ENCODE measurements at regions not wholly inside any gene's neighbourhood (a gene's known extent, or its start where the extent isn't known, plus 50 kb on each side); places are given as distances from the start of the nearest gene placed in this dataset.

DNA sequence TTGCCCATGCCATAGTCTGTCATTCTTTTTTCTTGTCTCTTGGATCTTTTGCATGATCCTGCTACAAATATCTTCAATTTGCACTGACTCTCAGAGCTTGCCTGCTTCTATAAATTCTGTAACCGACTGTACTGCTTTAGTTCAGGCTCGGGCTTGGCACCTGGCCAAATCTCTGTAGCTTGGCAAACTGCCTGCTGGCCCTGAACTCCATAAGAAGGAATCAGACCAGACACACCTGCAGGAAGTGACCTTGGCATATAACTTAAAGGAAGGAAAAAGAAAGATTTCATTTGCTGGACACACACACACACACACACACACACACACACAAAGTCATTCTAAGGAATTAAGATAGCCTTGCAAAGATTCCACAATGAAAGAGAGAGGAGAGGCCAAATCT lies 291.2 kb upstream of the DDX18 start:
- H3K9me3 Mint-ChIP-seq (ENCODE audit: low read depth): no peaks in the 10 kb centered on the region
- ATAC-seq: no peak
- no peak overlapping the region for H3K4me3 Mint-ChIP-seq
- intact Hi-C loops (cut with DNase I, micrococcal nuclease): no loop called here
- no peaks in the 10 kb centered on the region for H3K4me1 Mint-ChIP-seq
- ChIA-PET CTCF (no interaction called here), POLR2A (no interaction called here)
- no peak for DNase-seq
- no peaks in the 10 kb centered on the region for H3K27me3 Mint-ChIP-seq
- H3K27ac Mint-ChIP-seq: no peak overlapping the region
- H3K36me3 Mint-ChIP-seq (ENCODE audit: low read depth): no peaks in the 10 kb centered on the region

DNA sequence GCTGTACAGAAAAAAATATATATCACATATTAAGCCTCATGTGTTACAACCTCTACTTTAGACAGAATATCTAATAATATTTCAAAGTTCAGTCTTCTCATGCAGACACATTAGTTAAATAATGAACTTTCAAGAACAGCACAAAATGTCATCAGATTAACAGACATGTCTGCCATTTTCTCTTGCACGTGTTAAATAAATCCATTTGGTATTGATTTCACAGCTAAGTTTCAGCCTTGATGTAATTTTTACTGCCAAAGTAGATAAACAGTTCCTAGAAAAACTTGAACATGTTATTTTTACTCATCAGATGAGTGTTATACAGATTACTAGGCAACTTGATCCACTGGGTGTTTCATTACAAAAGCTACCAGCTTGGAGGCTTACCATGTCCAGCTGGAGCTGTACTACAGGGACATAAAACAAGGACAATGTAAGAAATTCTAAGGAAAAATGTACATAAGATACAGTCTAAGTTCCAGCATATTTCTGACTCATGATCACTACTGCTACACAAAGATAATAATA lies 290.7 kb upstream of the DDX18 start:
- H3K4me1 Mint-ChIP-seq: no peaks in the 10 kb centered on the region
- ATAC-seq (no peak), DNase-seq (no peak)
- no peaks in the 10 kb centered on the region for H3K9me3 Mint-ChIP-seq (ENCODE audit: low read depth)
- intact Hi-C loops (cut with DNase I, micrococcal nuclease): no loop called here
- H3K4me3 Mint-ChIP-seq: no peak overlapping the region
- CTCF ChIA-PET: no interaction called here
- no peaks in the 10 kb centered on the region for H3K36me3 Mint-ChIP-seq (ENCODE audit: low read depth)
- no peaks in the 10 kb centered on the region for H3K27me3 Mint-ChIP-seq
- no peak overlapping the region for H3K27ac Mint-ChIP-seq
- POLR2A ChIA-PET: no interaction called here

DNA sequence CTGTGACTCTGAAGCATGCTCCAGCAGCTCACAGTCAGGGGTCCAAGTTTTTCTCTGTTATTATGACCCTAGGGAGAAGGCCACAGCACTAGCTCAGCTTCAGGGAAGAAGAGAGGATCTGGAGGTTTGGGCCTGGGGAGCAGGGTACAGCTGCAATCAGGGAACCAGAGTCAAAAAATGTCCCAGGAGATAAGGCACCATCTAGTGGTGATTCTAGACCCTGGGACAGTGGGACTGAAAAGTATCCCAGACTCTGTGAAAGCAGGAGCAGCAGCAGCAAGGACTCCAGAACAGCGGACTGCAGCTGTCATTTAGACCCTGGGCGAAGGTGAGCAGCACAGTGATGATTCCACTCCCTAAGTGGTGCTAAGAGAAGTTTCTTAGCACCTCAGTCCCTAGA lies 278.4 kb upstream of the DDX18 start:
- ChIA-PET POLR2A (no interaction called here), CTCF (interaction anchor here (0.5 to 0.6 kb wide), 2 partner anchors 1427 to 1531 kb away, joined by 3 to 4 read pairs; no protein-coding TSS in a partner anchor)
- Mint-ChIP-seq H3K4me3 (no peak overlapping the region), H3K27me3 (no peaks in the 10 kb centered on the region), H3K27ac (no peak overlapping the region), H3K9me3 (ENCODE audit: low read depth) (peaks cover 9% of the 10 kb centered on the region), H3K36me3 (ENCODE audit: low read depth) (no peaks in the 10 kb centered on the region), H3K4me1 (no peaks in the 10 kb centered on the region)
- no peak for DNase-seq
- ATAC-seq: no peak
- intact Hi-C loops (cut with DNase I, micrococcal nuclease): no loop called here

DNA sequence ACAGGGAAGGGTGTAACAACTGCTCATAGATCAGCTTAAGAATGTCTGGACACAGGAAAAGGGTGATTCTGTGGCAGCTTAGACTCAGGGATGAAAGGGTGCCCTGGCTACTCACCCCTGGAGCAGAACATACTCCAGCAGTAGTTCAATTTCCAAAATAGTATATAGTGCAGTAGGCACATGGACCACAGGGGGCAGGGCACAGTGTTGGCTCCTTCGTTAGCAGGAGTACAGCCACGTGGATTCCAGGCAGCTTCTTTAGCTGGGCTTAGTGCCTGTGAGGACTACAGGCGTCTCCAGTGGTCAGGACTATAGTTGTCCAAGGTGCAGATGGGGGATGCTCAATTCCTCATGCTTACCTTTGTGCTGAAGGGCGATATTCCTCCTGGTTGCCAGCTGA lies 277.5 kb upstream of the DDX18 start:
- ChIA-PET POLR2A (no interaction called here), CTCF (no interaction called here)
- H3K36me3 Mint-ChIP-seq (ENCODE audit: low read depth): no peaks in the 10 kb centered on the region
- DNase-seq (no peak), ATAC-seq (no peak)
- H3K27me3 Mint-ChIP-seq: no peaks in the 10 kb centered on the region
- no peak overlapping the region for H3K4me3 Mint-ChIP-seq
- no peak overlapping the region for H3K27ac Mint-ChIP-seq
- H3K9me3 Mint-ChIP-seq (ENCODE audit: low read depth): peaks cover 9% of the 10 kb centered on the region
- intact Hi-C loops (cut with DNase I, micrococcal nuclease): no loop called here
- H3K4me1 Mint-ChIP-seq: no peaks in the 10 kb centered on the region

DNA sequence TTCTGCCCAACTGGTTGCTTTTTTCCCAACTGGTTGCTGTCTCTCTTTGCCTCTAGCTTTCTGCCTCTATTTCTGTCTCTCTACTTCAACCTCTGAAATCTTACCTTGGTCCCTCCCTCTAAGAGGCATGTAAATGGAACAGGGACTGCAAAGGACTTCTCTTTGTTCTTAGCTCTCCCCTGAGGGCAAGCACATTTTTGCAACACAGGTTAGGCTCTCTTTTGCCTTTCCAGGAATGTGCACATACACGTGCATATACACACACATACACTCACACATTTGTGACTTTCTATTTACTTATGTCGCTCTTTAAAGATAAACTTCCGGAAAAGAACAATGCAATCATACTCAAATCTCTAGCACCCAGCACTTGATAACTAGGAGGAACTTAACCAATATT lies 262.6 kb upstream of the DDX18 start:
- CTCF ChIA-PET: no interaction called here
- H3K36me3 Mint-ChIP-seq (ENCODE audit: low read depth): no peaks in the 10 kb centered on the region
- peaks cover 2% of the 10 kb centered on the region for H3K27me3 Mint-ChIP-seq
- H3K4me3 Mint-ChIP-seq: no peak overlapping the region
- H3K27ac Mint-ChIP-seq: no peak overlapping the region
- POLR2A ChIA-PET: no interaction called here
- ATAC-seq: no peak
- no peaks in the 10 kb centered on the region for H3K4me1 Mint-ChIP-seq
- intact Hi-C loops (cut with DNase I, micrococcal nuclease): no loop called here
- DNase-seq: no peak
- H3K9me3 Mint-ChIP-seq (ENCODE audit: low read depth): peaks cover 9% of the 10 kb centered on the region

DNA sequence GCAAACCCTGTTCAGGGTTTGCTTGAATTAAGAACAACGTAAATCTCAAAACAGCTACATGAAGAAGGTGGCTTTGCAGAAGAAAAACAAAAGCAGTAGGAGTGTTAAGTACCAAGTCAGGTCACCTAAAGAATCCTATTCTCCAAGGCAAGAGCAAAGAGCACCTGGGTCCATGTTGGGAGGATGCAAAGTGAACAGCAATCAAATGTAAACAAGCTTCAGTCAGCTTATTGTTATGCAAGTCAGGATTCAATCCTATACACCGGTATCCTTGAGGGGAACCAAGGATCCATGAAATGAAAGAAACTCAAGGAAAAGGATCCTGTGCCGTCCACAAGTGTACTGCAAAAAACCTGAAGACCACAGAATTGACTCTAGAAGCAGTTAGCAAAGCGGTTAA lies 261.0 kb upstream of the DDX18 start:
- intact Hi-C loops (cut with DNase I, micrococcal nuclease): no loop called here
- Mint-ChIP-seq H3K4me1 (no peaks in the 10 kb centered on the region), H3K9me3 (ENCODE audit: low read depth) (peaks cover 9% of the 10 kb centered on the region), H3K36me3 (ENCODE audit: low read depth) (no peaks in the 10 kb centered on the region), H3K27ac (no peak overlapping the region), H3K4me3 (no peak overlapping the region), H3K27me3 (peaks cover 2% of the 10 kb centered on the region)
- no peak for DNase-seq
- ATAC-seq: no peak
- CTCF ChIA-PET: no interaction called here
- POLR2A ChIA-PET: no interaction called here

DNA sequence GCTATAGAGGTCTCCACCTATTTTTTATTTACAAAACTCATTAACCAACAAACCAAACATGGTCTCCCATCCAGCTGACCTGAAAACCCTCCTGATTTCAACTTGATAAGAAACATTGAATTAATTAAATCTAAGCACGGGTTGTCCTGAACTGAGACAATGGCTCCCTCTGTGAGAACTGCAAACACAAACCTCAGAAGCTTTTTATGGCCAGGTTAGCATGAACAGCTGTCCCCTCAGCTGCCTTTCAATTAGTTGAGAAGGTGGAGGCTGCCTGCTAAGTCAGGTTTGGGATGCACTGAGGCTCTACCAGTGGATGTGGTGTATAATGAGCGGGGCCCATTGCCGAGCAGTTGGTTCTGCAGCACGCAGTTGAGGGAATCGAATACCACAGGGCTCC lies 258.5 kb upstream of the DDX18 start:
- no peaks in the 10 kb centered on the region for H3K4me1 Mint-ChIP-seq
- ChIA-PET POLR2A (no interaction called here), CTCF (no interaction called here)
- intact Hi-C loops (cut with DNase I, micrococcal nuclease): no loop called here
- DNase-seq (no peak), ATAC-seq (no peak)
- H3K4me3 Mint-ChIP-seq: no peak overlapping the region
- H3K9me3 Mint-ChIP-seq (ENCODE audit: low read depth): peaks cover 4% of the 10 kb centered on the region
- no peaks in the 10 kb centered on the region for H3K36me3 Mint-ChIP-seq (ENCODE audit: low read depth)
- H3K27me3 Mint-ChIP-seq: peaks cover 2% of the 10 kb centered on the region
- no peak overlapping the region for H3K27ac Mint-ChIP-seq

DNA sequence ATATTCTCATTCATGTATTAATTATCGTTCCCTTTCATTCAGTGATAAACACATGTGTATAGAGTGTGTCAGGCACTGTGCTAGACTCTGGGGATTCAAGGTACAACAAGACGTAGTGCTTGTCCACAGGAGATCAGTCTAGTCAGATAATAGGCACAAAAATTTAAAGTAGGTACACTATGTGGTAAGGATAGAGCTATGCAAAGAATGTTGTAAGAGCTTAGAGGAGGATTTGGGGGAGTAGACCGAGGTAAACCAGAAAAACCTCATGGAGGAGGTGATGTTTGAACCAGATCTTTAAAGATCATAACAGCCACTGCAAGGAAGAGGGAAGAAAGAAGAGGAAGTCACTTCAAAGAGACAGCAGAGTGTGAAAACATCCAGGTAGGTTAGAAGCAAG lies 256.9 kb upstream of the DDX18 start:
- H3K36me3 Mint-ChIP-seq (ENCODE audit: low read depth): no peaks in the 10 kb centered on the region
- no peak overlapping the region for H3K27ac Mint-ChIP-seq
- H3K27me3 Mint-ChIP-seq: peaks cover 2% of the 10 kb centered on the region
- no peak for DNase-seq
- no peak for ATAC-seq
- peaks cover 4% of the 10 kb centered on the region for H3K9me3 Mint-ChIP-seq (ENCODE audit: low read depth)
- ChIA-PET CTCF (no interaction called here), POLR2A (no interaction called here)
- intact Hi-C loops (cut with DNase I, micrococcal nuclease): no loop called here
- H3K4me3 Mint-ChIP-seq: no peak overlapping the region
- no peaks in the 10 kb centered on the region for H3K4me1 Mint-ChIP-seq

DNA sequence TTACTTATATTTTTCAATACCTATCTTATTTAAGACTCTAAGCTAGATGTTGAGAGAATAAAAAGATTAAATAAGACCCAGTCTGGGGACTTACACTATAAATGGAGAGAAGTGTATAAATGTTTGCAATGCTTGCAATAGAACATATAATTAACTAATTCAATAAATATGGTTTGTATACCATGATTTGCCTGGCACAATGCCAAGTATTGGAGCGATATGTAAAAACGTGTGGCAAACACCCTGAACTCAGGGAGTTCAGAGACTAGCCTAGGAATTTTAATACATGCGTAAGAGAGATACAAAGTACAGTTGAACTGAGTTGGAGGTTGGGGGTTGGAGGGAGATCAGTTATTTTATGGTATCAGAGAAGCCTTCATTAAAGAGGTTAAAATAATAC lies 251.8 kb upstream of the DDX18 start:
- ATAC-seq (no peak), DNase-seq (no peak)
- Mint-ChIP-seq H3K4me1 (no peaks in the 10 kb centered on the region), H3K36me3 (ENCODE audit: low read depth) (no peaks in the 10 kb centered on the region), H3K27ac (no peak overlapping the region), H3K27me3 (no peaks in the 10 kb centered on the region), H3K9me3 (ENCODE audit: low read depth) (peaks cover 9% of the 10 kb centered on the region), H3K4me3 (no peak overlapping the region)
- CTCF ChIA-PET: no interaction called here
- intact Hi-C loops (cut with DNase I, micrococcal nuclease): no loop called here
- POLR2A ChIA-PET: no interaction called here

DNA sequence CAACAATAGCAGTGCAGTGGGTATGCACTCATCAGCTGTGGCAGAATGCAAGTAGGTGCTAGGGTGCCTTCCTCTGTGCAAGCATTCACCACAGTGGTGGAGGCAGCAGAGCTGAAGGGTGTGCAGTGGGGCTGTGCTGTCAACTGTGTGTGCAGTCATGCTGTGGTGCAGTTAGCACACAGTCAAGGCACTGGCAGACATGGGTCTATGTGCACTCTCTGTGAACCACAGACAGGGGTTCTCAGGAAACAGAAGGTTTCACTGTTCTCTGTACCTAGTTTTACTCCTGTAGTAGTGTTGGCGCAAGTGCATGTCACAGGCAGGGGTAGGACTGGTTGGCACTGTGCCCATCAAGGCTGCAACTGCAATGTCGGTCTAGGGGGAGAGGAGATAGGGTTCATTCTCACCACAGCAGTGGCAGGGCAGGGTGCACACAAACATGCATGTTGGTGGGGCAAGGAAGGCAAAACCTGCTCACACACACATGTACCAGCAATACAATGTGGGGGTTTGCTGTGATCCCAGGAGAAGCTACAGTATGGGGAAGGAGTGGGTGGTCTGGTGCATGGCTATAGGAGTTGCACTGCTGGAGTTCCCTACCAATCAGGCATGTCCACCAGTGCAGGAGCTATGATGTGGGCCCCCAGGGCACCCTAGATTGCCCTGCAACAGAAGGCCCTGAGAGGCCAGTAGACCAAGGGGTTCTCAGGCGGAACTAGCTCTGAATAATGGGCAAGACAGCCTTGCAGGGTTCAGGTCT lies 242.7 kb upstream of the DDX18 start:
- no peak overlapping the region for H3K27ac Mint-ChIP-seq

DNA sequence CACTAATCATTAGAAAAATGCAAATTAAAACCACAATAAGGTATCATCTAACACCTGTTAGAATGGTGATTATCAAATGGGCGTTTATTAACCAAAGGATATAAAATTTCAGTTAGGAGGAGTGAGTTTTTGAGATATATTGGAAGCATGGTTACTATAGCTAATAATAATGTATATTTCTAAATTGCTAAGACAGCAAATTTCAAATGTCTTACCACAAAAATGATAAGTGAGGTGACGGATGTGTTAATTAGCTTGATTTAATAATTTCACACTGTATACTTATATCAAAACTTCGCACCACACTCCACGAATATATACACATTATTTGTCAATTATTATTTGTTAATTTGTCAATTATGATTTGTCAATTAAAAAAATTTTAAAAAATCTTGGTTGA lies 227.2 kb upstream of the DDX18 start:
- H3K36me3 Mint-ChIP-seq (ENCODE audit: low read depth): no peaks in the 10 kb centered on the region
- H3K9me3 Mint-ChIP-seq (ENCODE audit: low read depth): peaks cover 2% of the 10 kb centered on the region
- H3K27me3 Mint-ChIP-seq: no peaks in the 10 kb centered on the region
- no peak overlapping the region for H3K27ac Mint-ChIP-seq
- ATAC-seq (no peak), DNase-seq (no peak)
- H3K4me3 Mint-ChIP-seq: no peak overlapping the region
- no peaks in the 10 kb centered on the region for H3K4me1 Mint-ChIP-seq
- intact Hi-C loops (cut with DNase I, micrococcal nuclease): no loop called here
- ChIA-PET CTCF (no interaction called here), POLR2A (no interaction called here)

More for the DNA sequence above, 242.7 kb upstream of the DDX18 start:
- ChIA-PET POLR2A (no interaction called here), CTCF (no interaction called here)
- Mint-ChIP-seq H3K4me3 (no peak overlapping the region), H3K36me3 (ENCODE audit: low read depth) (no peaks in the 10 kb centered on the region), H3K27me3 (no peaks in the 10 kb centered on the region), H3K9me3 (ENCODE audit: low read depth) (peaks cover 15% of the 10 kb centered on the region), H3K4me1 (no peaks in the 10 kb centered on the region)
- ATAC-seq (no peak), DNase-seq (no peak)
- intact Hi-C loops (cut with DNase I, micrococcal nuclease): no loop called here

DNA sequence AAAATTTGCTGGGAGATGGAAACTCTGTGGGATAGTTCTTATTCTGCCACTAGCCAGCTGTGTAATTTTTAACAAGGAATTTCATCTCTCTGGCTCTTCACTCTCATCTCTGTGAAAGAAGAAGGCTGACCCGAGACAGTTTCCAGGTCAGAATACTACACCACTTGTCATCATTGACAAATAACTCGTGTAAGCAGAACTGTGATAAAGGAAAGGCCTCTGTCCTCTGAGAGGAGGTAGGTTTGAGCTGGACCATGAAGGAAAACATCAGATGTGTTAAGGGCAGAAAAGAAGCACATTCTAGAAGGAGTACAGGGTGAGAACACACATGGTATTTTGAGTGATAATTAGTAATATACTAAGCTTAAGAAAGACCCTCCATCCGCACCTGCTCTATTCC lies 211.4 kb upstream of the DDX18 start:
- ATAC-seq (no peak), DNase-seq (no peak)
- ChIA-PET POLR2A (no interaction called here), CTCF (interaction anchor here (0.9 kb wide), 1 partner anchor 8 kb away, joined by 3 read pairs; no protein-coding TSS in a partner anchor)
- H3K27me3 Mint-ChIP-seq: no peaks in the 10 kb centered on the region
- no peaks in the 10 kb centered on the region for H3K36me3 Mint-ChIP-seq (ENCODE audit: low read depth)
- H3K4me3 Mint-ChIP-seq: no peak overlapping the region
- intact Hi-C loops (cut with DNase I, micrococcal nuclease): no loop called here
- no peak overlapping the region for H3K27ac Mint-ChIP-seq
- H3K4me1 Mint-ChIP-seq: no peaks in the 10 kb centered on the region
- peaks cover 1% of the 10 kb centered on the region for H3K9me3 Mint-ChIP-seq (ENCODE audit: low read depth)

Measured in activated CD4-positive, alpha-beta T cell treated with anti-CD3 and anti-CD28 coated beads for 36 hours (primary cell).